D721Med (cell line): ENCODE measurements at regions not wholly inside any gene's neighbourhood (a gene's known extent, or its start where the extent isn't known, plus 50 kb on each side); places are given as distances from the start of the nearest gene placed in this dataset.

Experiments used
- DNase-seq: peaks from one replicate; pipeline ENCODE4 v3.0.0; 2011; ENCODE audit warnings: low spot score; ENCODE audit not compliant: insufficient read length
- FAIRE-seq: peaks from 2 replicates; lab custom pipeline; 2011; peaks lifted over from hg19 to GRCh38; lab: Jason Lieb, UNC
- TF ChIP-seq, protein P1 (sequence below): IDR thresholded peaks from 2 replicates; pipeline ENCODE4 v1.5.1; 2012; ENCODE audit warnings: mild to moderate bottlenecking, control low read depth; ENCODE audit not compliant: insufficient read depth; ENCODE audit errors: missing control alignments

DNA sequence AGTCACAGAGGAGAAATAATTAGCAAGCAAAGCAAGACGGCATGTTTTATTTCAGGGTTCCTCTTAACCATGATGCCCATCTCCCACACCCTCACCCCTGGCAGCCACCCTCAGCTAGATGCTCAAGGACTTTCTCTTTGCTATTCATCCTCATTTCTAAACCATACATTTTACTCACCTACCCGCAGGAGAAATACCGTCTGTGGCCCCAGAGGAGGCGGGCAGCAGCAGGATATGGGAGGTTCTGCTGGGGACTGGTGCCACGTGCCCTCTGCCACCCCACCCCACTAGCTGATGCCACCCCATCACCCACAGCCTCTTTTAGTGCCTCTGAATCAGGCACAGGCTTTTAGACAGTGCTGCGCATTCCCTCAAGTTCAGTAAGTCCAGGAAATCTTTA is 168.7 kb upstream of the ITGB1 start:
- FAIRE-seq (no peak), DNase-seq (no peak)
- TF ChIP-seq, protein P1, sequence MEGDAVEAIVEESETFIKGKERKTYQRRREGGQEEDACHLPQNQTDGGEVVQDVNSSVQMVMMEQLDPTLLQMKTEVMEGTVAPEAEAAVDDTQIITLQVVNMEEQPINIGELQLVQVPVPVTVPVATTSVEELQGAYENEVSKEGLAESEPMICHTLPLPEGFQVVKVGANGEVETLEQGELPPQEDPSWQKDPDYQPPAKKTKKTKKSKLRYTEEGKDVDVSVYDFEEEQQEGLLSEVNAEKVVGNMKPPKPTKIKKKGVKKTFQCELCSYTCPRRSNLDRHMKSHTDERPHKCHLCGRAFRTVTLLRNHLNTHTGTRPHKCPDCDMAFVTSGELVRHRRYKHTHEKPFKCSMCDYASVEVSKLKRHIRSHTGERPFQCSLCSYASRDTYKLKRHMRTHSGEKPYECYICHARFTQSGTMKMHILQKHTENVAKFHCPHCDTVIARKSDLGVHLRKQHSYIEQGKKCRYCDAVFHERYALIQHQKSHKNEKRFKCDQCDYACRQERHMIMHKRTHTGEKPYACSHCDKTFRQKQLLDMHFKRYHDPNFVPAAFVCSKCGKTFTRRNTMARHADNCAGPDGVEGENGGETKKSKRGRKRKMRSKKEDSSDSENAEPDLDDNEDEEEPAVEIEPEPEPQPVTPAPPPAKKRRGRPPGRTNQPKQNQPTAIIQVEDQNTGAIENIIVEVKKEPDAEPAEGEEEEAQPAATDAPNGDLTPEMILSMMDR, result no peak

DNA sequence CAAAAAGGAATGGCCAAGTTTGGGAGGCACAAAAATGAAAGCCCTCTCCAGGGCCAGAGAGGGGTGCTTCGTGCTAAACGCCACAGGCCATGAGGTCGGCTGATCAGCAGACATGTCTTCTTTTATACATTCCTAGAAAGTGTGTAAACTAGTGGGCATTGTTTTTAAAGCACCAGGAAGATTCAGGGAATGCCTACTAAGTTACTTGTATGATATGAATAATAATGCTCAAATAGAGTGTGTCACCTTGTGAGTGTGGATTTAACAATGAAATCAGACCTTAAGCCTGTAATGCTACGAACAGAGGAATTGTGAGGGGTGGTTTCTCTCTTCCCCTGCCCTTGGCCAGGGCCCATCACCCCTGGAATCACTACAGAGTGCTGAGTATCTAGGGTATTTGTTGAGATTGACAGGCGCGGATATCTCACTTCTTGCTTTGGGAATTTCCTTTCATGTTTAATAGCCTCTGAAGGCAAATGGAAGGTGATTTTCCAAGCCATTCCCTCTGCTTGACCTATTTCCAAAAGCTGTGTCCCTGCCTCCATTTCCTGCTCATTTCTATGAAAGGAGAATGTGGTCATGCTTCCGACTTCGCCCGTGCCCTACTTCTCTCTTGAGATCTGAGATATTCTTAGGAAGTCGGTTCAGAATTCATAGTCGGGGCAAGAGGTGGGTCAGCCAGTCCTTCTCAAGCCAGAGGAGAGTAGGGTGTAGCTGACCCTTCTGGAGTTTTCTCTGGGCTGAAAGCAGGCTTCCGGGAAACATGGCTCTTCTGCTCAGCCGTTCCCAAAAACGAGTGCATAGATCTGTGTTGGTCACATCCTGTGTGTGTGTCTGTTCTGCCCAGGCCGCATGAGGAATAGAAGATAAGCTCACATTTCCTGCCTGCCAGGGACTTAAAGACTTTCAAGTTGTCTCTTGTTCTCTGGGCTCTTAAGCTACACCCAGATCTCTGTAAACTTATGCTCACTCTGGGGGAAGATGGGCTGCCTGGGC is 167.8 kb upstream of the ITGB1 start:
- no peak for FAIRE-seq
- no peak for DNase-seq
- TF ChIP-seq, protein P1, result no peak

DNA sequence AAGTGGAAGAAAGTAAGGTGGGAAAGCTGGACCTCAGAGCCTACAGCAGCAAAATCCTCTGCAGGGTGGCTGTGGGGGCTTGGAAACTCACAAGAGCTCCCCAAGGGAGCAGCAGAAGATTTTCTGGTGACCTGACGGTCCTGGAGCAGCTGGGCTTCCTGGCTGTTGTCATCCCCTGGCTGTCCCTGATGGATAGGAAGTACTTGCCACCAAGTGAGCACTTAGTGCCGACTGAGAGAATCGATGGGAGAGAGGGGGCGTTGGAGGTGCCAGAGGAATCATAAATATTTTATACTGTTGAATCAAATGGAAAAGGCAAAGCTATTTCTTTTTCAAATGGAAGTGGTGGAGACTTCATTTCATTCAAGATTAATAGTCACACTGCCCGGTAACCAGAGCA is 167.1 kb upstream of the ITGB1 start:
- TF ChIP-seq, protein P1, result no peak
- FAIRE-seq, result no peak
- no peak for DNase-seq

DNA sequence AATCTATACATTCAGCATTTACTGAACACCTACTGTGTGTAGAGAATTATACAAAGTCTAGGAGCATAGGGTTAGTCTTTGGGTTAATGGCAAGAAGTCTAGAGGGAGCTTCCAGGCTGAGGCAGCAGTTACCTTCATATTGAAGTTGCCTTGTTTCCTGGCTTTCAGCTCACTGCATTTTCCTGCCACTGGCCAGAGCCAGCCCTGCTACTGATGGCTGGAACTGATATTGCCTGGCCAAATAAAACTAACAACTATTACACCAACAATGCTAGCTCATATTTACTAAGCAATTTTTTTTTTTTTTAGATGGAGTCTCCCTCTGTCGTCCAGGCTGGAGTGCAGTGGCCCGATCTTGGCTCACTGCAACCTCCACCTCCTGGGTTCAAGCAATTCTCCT is 165.7 kb upstream of the ITGB1 start:
- DNase-seq (no peak), FAIRE-seq (no peak)
- TF ChIP-seq, protein P1, result no peak

DNA sequence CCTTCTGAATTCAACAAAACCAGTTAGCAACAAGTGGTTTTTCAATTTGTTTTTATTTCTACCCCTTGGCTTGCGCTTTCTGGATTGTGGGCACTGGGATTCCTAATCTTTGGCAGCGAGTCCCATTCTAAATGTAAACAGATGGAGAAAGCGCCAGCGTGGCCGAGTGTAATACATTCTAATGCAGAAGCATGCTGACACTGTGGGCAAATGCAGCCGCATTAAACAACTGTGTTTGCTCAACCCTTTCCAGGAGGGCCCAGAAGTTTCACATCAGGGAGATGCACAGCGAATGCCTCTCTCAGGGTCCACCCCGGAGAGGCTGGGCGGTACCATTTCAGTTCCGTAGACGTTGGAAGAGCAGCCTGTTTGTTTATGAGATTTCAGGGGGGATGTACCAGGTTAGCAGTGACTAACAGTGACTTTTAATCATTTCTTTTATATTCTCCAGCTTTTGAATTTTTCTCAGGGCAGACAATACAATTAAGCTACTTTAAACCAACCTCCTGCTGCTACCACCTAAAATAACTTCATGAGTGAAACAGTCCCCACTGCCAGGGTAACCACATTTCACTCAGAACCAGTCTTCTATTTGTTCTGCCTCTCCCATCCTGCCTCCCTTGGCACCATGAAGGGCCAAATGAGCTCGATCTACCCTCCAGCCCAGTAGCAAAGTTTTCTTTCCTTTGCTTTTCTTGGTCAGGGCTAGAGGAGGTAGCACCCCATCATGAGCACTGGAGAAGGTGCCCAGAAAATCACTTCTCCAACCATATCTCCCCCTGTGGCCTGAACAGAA is 164.2 kb upstream of the ITGB1 start:
- FAIRE-seq (no peak), DNase-seq (no peak)
- TF ChIP-seq, protein P1, result no peak

DNA sequence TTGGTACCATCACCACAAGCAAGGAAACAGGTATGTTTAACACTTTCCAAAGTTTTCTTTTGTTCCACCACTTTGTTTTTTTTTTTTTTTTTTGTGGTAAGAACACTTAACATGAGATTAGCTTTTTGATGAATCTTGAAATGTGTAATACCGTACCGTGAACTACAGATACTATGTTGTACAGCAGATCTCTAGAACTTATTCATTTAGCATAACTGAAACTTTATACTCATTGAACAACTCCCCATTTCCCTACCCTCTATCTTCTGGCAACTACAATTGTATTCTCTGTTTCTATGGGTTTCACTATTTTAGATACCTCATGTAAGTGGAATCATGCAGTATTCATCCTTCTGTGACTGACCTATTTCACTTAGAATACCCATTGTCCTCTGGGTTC is 162.7 kb upstream of the ITGB1 start:
- no peak for DNase-seq
- TF ChIP-seq, protein P1, result no peak
- no peak for FAIRE-seq
